ENCODE measurements at regions not wholly inside any gene's neighbourhood (a gene's known extent, or its start where the extent isn't known, plus 50 kb on each side); places are given as distances from the start of the nearest gene placed in this dataset.

- no peaks in the 10 kb centered on the region for H3K27me3 ChIP-seq (ENCODE audit: control insufficient read depth, insufficient read depth, low read length)
- no peak overlapping the region for H3K4me3 ChIP-seq (ENCODE audit: low read length in 3 of 3)
- H3K36me3 ChIP-seq (ENCODE audit: control insufficient read depth in 2 of 3, insufficient read depth in 3 of 3, low read length in 3 of 3) = no peaks in the 10 kb centered on the region
- no peak for FAIRE-seq
- no peak for DNase-seq
- no peak overlapping the region for H3K27ac ChIP-seq (ENCODE audit: low read depth in 2 of 2, low read length in 2 of 2)
- H3K9ac ChIP-seq (ENCODE audit: low read length in 3 of 3) = no peak overlapping the region
- intact Hi-C loops (cut with DNase I) = no loop called here
- TF ChIP-seq, protein P1, sequence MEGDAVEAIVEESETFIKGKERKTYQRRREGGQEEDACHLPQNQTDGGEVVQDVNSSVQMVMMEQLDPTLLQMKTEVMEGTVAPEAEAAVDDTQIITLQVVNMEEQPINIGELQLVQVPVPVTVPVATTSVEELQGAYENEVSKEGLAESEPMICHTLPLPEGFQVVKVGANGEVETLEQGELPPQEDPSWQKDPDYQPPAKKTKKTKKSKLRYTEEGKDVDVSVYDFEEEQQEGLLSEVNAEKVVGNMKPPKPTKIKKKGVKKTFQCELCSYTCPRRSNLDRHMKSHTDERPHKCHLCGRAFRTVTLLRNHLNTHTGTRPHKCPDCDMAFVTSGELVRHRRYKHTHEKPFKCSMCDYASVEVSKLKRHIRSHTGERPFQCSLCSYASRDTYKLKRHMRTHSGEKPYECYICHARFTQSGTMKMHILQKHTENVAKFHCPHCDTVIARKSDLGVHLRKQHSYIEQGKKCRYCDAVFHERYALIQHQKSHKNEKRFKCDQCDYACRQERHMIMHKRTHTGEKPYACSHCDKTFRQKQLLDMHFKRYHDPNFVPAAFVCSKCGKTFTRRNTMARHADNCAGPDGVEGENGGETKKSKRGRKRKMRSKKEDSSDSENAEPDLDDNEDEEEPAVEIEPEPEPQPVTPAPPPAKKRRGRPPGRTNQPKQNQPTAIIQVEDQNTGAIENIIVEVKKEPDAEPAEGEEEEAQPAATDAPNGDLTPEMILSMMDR (IDR thresholded peaks at IDR 0.05; ENCODE audit: borderline replicate concordance, extremely low read depth, insufficient read depth) = no peak
- no peaks in the 10 kb centered on the region for H3K9me3 ChIP-seq (ENCODE audit: control insufficient read depth in 2 of 3, insufficient read depth in 1 of 3, low read length in 3 of 3)
- no peaks in the 10 kb centered on the region for H3K4me1 ChIP-seq (ENCODE audit: control insufficient read depth in 2 of 3, insufficient read depth in 2 of 3, low read depth in 1 of 3, low read length in 3 of 3)
Observed at GRCh38 chr11:115999437-115999836, 495.2 kb upstream of the CADM1 start.

GRCh38 chr11:115996808-115997188, 492.6 kb upstream of the CADM1 start:
- Histone ChIP-seq H3K27ac (ENCODE audit: low read depth in 2 of 2, low read length in 2 of 2) (no peak overlapping the region), H3K9me3 (ENCODE audit: control insufficient read depth in 2 of 3, insufficient read depth in 1 of 3, low read length in 3 of 3) (no peaks in the 10 kb centered on the region), H3K4me1 (ENCODE audit: control insufficient read depth in 2 of 3, insufficient read depth in 2 of 3, low read depth in 1 of 3, low read length in 3 of 3) (peaks cover 0 to 4% (median 0%) of the 10 kb centered on the region in 3 donors), H3K27me3 (ENCODE audit: control insufficient read depth, insufficient read depth, low read length) (no peaks in the 10 kb centered on the region), H3K9ac (ENCODE audit: low read length in 3 of 3) (no peak overlapping the region), H3K4me3 (ENCODE audit: low read length in 3 of 3) (no peak overlapping the region), H3K36me3 (ENCODE audit: control insufficient read depth in 2 of 3, insufficient read depth in 3 of 3, low read length in 3 of 3) (no peaks in the 10 kb centered on the region)
- intact Hi-C loops (cut with DNase I) = no loop called here
- FAIRE-seq (no peak), DNase-seq (no peak)
- TF ChIP-seq, protein P1 (IDR thresholded peaks at IDR 0.05; ENCODE audit: borderline replicate concordance, extremely low read depth, insufficient read depth) = no peak

GRCh38 chr11:115996125-115996807, 492.1 kb upstream of the CADM1 start:
- intact Hi-C loops (cut with DNase I) = no loop called here
- no peak for FAIRE-seq
- no peak overlapping the region for H3K9ac ChIP-seq (ENCODE audit: low read length in 3 of 3)
- H3K27me3 ChIP-seq (ENCODE audit: control insufficient read depth, insufficient read depth, low read length) = no peaks in the 10 kb centered on the region
- H3K36me3 ChIP-seq (ENCODE audit: control insufficient read depth in 2 of 3, insufficient read depth in 3 of 3, low read length in 3 of 3) = no peaks in the 10 kb centered on the region
- H3K27ac ChIP-seq (ENCODE audit: low read depth in 2 of 2, low read length in 2 of 2) = no peak overlapping the region
- DNase-seq = no peak
- H3K9me3 ChIP-seq (ENCODE audit: control insufficient read depth in 2 of 3, insufficient read depth in 1 of 3, low read length in 3 of 3) = no peaks in the 10 kb centered on the region
- no peak overlapping the region for H3K4me3 ChIP-seq (ENCODE audit: low read length in 3 of 3)
- H3K4me1 ChIP-seq (ENCODE audit: control insufficient read depth in 2 of 3, insufficient read depth in 2 of 3, low read depth in 1 of 3, low read length in 3 of 3) = peaks cover 0 to 4% (median 0%) of the 10 kb centered on the region in 3 donors
- TF ChIP-seq, protein P1 (IDR thresholded peaks at IDR 0.05; ENCODE audit: borderline replicate concordance, extremely low read depth, insufficient read depth) = no peak

GRCh38 chr11:115993590-115993989, 489.4 kb upstream of the CADM1 start:
- FAIRE-seq = no peak
- peak in 3 of 5 donors; percentile 32 to 54 (median 52) for DNase-seq
- Histone ChIP-seq H3K27me3 (ENCODE audit: control insufficient read depth, insufficient read depth, low read length) (no peaks in the 10 kb centered on the region), H3K27ac (ENCODE audit: low read depth in 2 of 2, low read length in 2 of 2) (no peak overlapping the region), H3K4me3 (ENCODE audit: low read length in 3 of 3) (no peak overlapping the region), H3K4me1 (ENCODE audit: control insufficient read depth in 2 of 3, insufficient read depth in 2 of 3, low read depth in 1 of 3, low read length in 3 of 3) (peaks cover 0 to 4% (median 0%) of the 10 kb centered on the region in 3 donors), H3K36me3 (ENCODE audit: control insufficient read depth in 2 of 3, insufficient read depth in 3 of 3, low read length in 3 of 3) (no peaks in the 10 kb centered on the region), H3K9ac (ENCODE audit: low read length in 3 of 3) (no peak overlapping the region), H3K9me3 (ENCODE audit: control insufficient read depth in 2 of 3, insufficient read depth in 1 of 3, low read length in 3 of 3) (no peaks in the 10 kb centered on the region)
- TF ChIP-seq, protein P1 (IDR thresholded peaks at IDR 0.05; ENCODE audit: borderline replicate concordance, extremely low read depth, insufficient read depth) = no peak
- intact Hi-C loops (cut with DNase I) = no loop called here
